Cardiac fibroblast (primary cell): ENCODE measurements at regions not wholly inside any gene's neighbourhood (a gene's known extent, or its start where the extent isn't known, plus 50 kb on each side); places are given as distances from the start of the nearest gene placed in this dataset.

Source experiments
- DNase-seq, 2 donors: peaks; one replicate each; pipeline versions ENCODE4 v3.0.0 to v3.0.0-alpha.2; 2010; ENCODE audit warnings: low read depth in 2 of 2
- H3K4me3 ChIP-seq, 2 donors: replicated peaks in 1 of 2; 1 replicate in 1 of 2; 2 replicates in 1 of 2; pipeline ENCODE4 v1.5.1; 2011; ENCODE audit warnings: low read depth in 2 of 2, low read length in 2 of 2, mild to moderate bottlenecking in 2 of 2, moderate library complexity in 1 of 2
- CTCF ChIP-seq: IDR thresholded peaks from one replicate; pipeline ENCODE4 v1.5.1; 2011; ENCODE audit warnings: low read depth, mild to moderate bottlenecking, low read length, inconsistent platforms

GRCh38 chr11:109750964-109751363 lies 329.0 kb downstream of the C11orf87 start:
- TF ChIP-seq CTCF = no peak
- H3K4me3 ChIP-seq = no peak overlapping the region
- DNase-seq = no peak

GRCh38 chr11:109752212-109752825 lies 330.3 kb downstream of the C11orf87 start:
- TF ChIP-seq CTCF = no peak
- no peak for DNase-seq
- H3K4me3 ChIP-seq = no peak overlapping the region

- no peak for DNase-seq
- TF ChIP-seq CTCF = no peak
- H3K4me3 ChIP-seq = no peak overlapping the region
Observed at GRCh38 chr11:109756521-109756920, 334.5 kb downstream of the C11orf87 start.

GRCh38 chr11:109756951-109757350 lies 335.0 kb downstream of the C11orf87 start:
- no peak for DNase-seq
- no peak for TF ChIP-seq CTCF
- no peak overlapping the region for H3K4me3 ChIP-seq

GRCh38 chr11:109762546-109762945 lies 330.6 kb upstream of the ZC3H12C start:
- no peak overlapping the region for H3K4me3 ChIP-seq
- no peak for TF ChIP-seq CTCF
- DNase-seq = no peak

GRCh38 chr11:109765709-109766311 lies 327.4 kb upstream of the ZC3H12C start:
- no peak for DNase-seq
- no peak for TF ChIP-seq CTCF
- H3K4me3 ChIP-seq = no peak overlapping the region

GRCh38 chr11:109769858-109770257 lies 323.3 kb upstream of the ZC3H12C start:
- DNase-seq = no peak
- TF ChIP-seq CTCF = no peak
- H3K4me3 ChIP-seq = no peak overlapping the region
